Fibroblast of lung (primary cell): ENCODE measurements at regions not wholly inside any gene's neighbourhood (a gene's known extent, or its start where the extent isn't known, plus 50 kb on each side); places are given as distances from the start of the nearest gene placed in this dataset.

ENCODE experiments used
- DNase-seq, 2 donors: peaks; one replicate each; pipeline versions ENCODE4 v3.0.0 to v3.0.0-alpha.2; 2010; ENCODE audit warnings: low read depth in 2 of 2
- H2AFZ ChIP-seq: 2 replicates; pipeline ENCODE4 v1.5.1; 2012; ENCODE audit warnings: low read length, control low read depth, inconsistent platforms
- H3K27ac ChIP-seq: 2 replicates; pipeline ENCODE4 v1.5.1; 2011; ENCODE audit warnings: low read length, control low read depth; ENCODE audit not compliant: insufficient read depth
- H3K27me3 ChIP-seq: 2 replicates; pipeline ENCODE4 v1.5.1; 2011; ENCODE audit warnings: mild to moderate bottlenecking, low read length; ENCODE audit not compliant: control insufficient read depth, insufficient read depth
- H3K36me3 ChIP-seq: 2 replicates; pipeline ENCODE4 v1.5.1; 2011; ENCODE audit warnings: low read length; ENCODE audit not compliant: control insufficient read depth, insufficient read depth
- H3K4me1 ChIP-seq: 2 replicates; pipeline ENCODE4 v1.5.1; 2011; ENCODE audit warnings: low read length; ENCODE audit not compliant: control insufficient read depth, insufficient read depth; ENCODE audit errors: extremely low read depth
- H3K4me2 ChIP-seq: 2 replicates; pipeline ENCODE4 v1.5.1; 2011; ENCODE audit warnings: low read length, control low read depth; ENCODE audit not compliant: insufficient read depth; ENCODE audit errors: extremely low read depth
- H3K4me3 ChIP-seq, 4 experiments: fragments of 200-600 bp in 1 of 4; sonication (generic) in 1 of 4; replicated peaks in 1 of 4; 2 replicates each; pipeline ENCODE4 v1.5.1; 2011 to 2016; ENCODE audit warnings: low read length in 4 of 4, low read depth in 3 of 4, mild to moderate bottlenecking in 3 of 4, control low read depth in 2 of 4, inconsistent platforms in 1 of 4, mixed read lengths in 1 of 4; ENCODE audit not compliant: insufficient read depth in 1 of 4; ENCODE audit errors: control extremely low read depth in 1 of 4
- H3K79me2 ChIP-seq: 2 replicates; pipeline ENCODE4 v1.5.1; 2012; ENCODE audit warnings: mild to moderate bottlenecking, low read length, inconsistent platforms; ENCODE audit not compliant: control insufficient read depth, insufficient read depth
- H3K9ac ChIP-seq: 2 replicates; pipeline ENCODE4 v1.5.1; 2011; ENCODE audit warnings: mild to moderate bottlenecking, low read length, control low read depth; ENCODE audit not compliant: insufficient read depth
- H3K9me3 ChIP-seq: 2 replicates; pipeline ENCODE4 v1.5.1; 2012; ENCODE audit warnings: low read depth, low read length; ENCODE audit not compliant: control insufficient read depth, insufficient read depth
- H4K20me1 ChIP-seq: 2 replicates; pipeline ENCODE4 v1.5.1; 2011; ENCODE audit warnings: low read length; ENCODE audit not compliant: control insufficient read depth, insufficient read depth; ENCODE audit errors: extremely low read depth
- CTCF ChIP-seq, 2 donors: IDR thresholded peaks in 1 of 2; conservative IDR thresholded peaks in 1 of 2; 1 replicate in 1 of 2; 2 replicates in 1 of 2; pipeline ENCODE4 v1.5.1; 2011 to 2012; ENCODE audit warnings: low read length in 2 of 2, control low read depth in 1 of 2, inconsistent platforms in 1 of 2, low read depth in 1 of 2, mild to moderate bottlenecking in 1 of 2
- EZH2 ChIP-seq: IDR thresholded peaks from 2 replicates; pipeline ENCODE4 v1.5.1; 2012; ENCODE audit warnings: low read length, control low read depth, mild to moderate bottlenecking; ENCODE audit errors: missing control alignments

- no peak overlapping the region for H3K9ac ChIP-seq
- H3K9me3 ChIP-seq, result no peaks in the 10 kb centered on the region
- TF ChIP-seq EZH2 (no peak), CTCF (conservative IDR thresholded peaks at IDR 0.05 in 1 of 2, IDR thresholded peaks at IDR 0.05 in 1 of 2; ENCODE audit: low read depth in 1 of 2, low read length in 2 of 2) (no peak)
- no peaks in the 10 kb centered on the region for H3K4me1 ChIP-seq
- no peak overlapping the region for H2AFZ ChIP-seq
- H3K36me3 ChIP-seq, result no peaks in the 10 kb centered on the region
- no peak overlapping the region for H3K27ac ChIP-seq
- no peaks in the 10 kb centered on the region for H3K27me3 ChIP-seq
- H3K4me2 ChIP-seq, result no peak overlapping the region
- H4K20me1 ChIP-seq, result no peaks in the 10 kb centered on the region
- no peak for DNase-seq
- no peak overlapping the region for H3K4me3 ChIP-seq
- H3K79me2 ChIP-seq, result no peaks in the 10 kb centered on the region
Measured at GRCh38 chr9:31677877-31678276, 706.6 kb upstream of the ACO1 start.

GRCh38 chr9:31683116-31683515 is 701.3 kb upstream of the ACO1 start:
- no peak overlapping the region for H3K9ac ChIP-seq
- H3K4me2 ChIP-seq, result no peak overlapping the region
- H3K4me1 ChIP-seq, result no peaks in the 10 kb centered on the region
- H4K20me1 ChIP-seq, result no peaks in the 10 kb centered on the region
- H3K4me3 ChIP-seq, result no peak overlapping the region
- H2AFZ ChIP-seq, result no peak overlapping the region
- no peaks in the 10 kb centered on the region for H3K36me3 ChIP-seq
- no peaks in the 10 kb centered on the region for H3K9me3 ChIP-seq
- no peak overlapping the region for H3K27ac ChIP-seq
- DNase-seq, result peak; percentile 3
- no peaks in the 10 kb centered on the region for H3K27me3 ChIP-seq
- no peaks in the 10 kb centered on the region for H3K79me2 ChIP-seq
- TF ChIP-seq CTCF (conservative IDR thresholded peaks at IDR 0.05 in 1 of 2, IDR thresholded peaks at IDR 0.05 in 1 of 2; ENCODE audit: low read depth in 1 of 2, low read length in 2 of 2) (no peak), EZH2 (no peak)

DNA sequence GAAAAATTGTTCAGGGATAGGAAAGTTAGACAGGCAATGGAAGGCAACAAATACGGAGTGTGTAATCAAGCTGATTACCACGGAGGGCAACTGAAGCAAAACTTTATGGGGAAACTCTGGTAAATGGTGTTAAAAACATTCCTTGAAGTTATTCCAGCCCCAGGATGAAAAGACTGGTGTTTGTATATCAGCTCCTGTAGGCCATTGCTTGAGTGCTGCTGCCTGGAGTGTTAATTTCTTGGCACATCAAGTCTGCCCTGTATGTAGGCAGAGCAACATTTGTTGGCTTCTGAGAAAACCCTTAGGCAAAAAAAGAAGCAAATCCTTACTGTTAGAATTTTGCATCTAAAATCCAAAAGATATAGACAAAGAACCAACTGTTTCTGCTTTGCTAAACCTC is 686.5 kb upstream of the ACO1 start:
- no peak overlapping the region for H3K27ac ChIP-seq
- TF ChIP-seq CTCF (conservative IDR thresholded peaks at IDR 0.05 in 1 of 2, IDR thresholded peaks at IDR 0.05 in 1 of 2; ENCODE audit: low read depth in 1 of 2, low read length in 2 of 2) (no peak), EZH2 (no peak)
- H3K27me3 ChIP-seq, result no peaks in the 10 kb centered on the region
- H3K4me1 ChIP-seq, result no peaks in the 10 kb centered on the region
- no peaks in the 10 kb centered on the region for H3K79me2 ChIP-seq
- H3K36me3 ChIP-seq, result no peaks in the 10 kb centered on the region
- no peak overlapping the region for H3K9ac ChIP-seq
- H3K4me3 ChIP-seq, result no peak overlapping the region
- no peak overlapping the region for H3K4me2 ChIP-seq
- no peak overlapping the region for H2AFZ ChIP-seq
- no peak for DNase-seq
- H3K9me3 ChIP-seq, result no peaks in the 10 kb centered on the region
- H4K20me1 ChIP-seq, result no peaks in the 10 kb centered on the region
